Smooth muscle cell (in vitro differentiated cells): ENCODE measurements at regions not wholly inside any gene's neighbourhood (a gene's known extent, or its start where the extent isn't known, plus 50 kb on each side); places are given as distances from the start of the nearest gene placed in this dataset.

ENCODE experiments used
- DNase-seq: peaks from one replicate; lab custom pipeline; 2025; ENCODE audit not compliant: unreplicated experiment; lab: John Stamatoyannopoulos, UW
- H2AFZ ChIP-seq: fragments of 200-600 bp; sonication (generic); 2 replicates; pipeline ENCODE4 v1.6.0; 2016; ENCODE audit warnings: antibody characterized with exemption, low read depth, mild to moderate bottlenecking
- H3F3A ChIP-seq: fragments of 200-600 bp; sonication (generic); 2 replicates; pipeline ENCODE4 v1.6.0; 2017; ENCODE audit warnings: antibody characterized with exemption, low read depth
- H3K27ac ChIP-seq: fragments of 200-600 bp; sonication (generic); 2 replicates; pipeline ENCODE4 v1.5.1; 2016; ENCODE audit warnings: low read depth, mild to moderate bottlenecking
- H3K27me3 ChIP-seq: fragments of 200-600 bp; sonication (generic); 2 replicates; pipeline ENCODE4 v1.6.1; 2016; ENCODE audit warnings: low read depth, mild to moderate bottlenecking
- H3K36me3 ChIP-seq: fragments of 200-600 bp; sonication (generic); 2 replicates; pipeline ENCODE4 v1.5.1; 2016; ENCODE audit warnings: low read depth
- H3K4me1 ChIP-seq: fragments of 200-600 bp; sonication (generic); 2 replicates; pipeline ENCODE4 v1.5.1; 2016; ENCODE audit warnings: low read depth
- H3K4me2 ChIP-seq: fragments of 200-600 bp; sonication (generic); 2 replicates; pipeline ENCODE4 v1.6.0; 2016; ENCODE audit warnings: mild to moderate bottlenecking
- H3K4me3 ChIP-seq: fragments of 200-600 bp; sonication (generic); 2 replicates; pipeline ENCODE4 v1.5.1; 2016; ENCODE audit warnings: mild to moderate bottlenecking
- H3K79me2 ChIP-seq: fragments of 200-600 bp; sonication (generic); 2 replicates; pipeline ENCODE4 v1.6.0; 2016; ENCODE audit warnings: low read depth, mild to moderate bottlenecking
- H3K9ac ChIP-seq: fragments of 200-600 bp; sonication (generic); 2 replicates; pipeline ENCODE4 v1.6.0; 2016; ENCODE audit warnings: low read depth
- H3K9me3 ChIP-seq: fragments of 200-600 bp; sonication (generic); replicated peaks from 2 replicates; pipeline ENCODE4 v1.5.1; 2016; ENCODE audit warnings: low read depth
- H4K20me1 ChIP-seq: fragments of 200-600 bp; sonication (generic); 2 replicates; pipeline ENCODE4 v1.6.0; 2016; ENCODE audit warnings: low read depth
- CTCF ChIP-seq: fragments of 200-600 bp; sonication (generic); IDR thresholded peaks from 2 replicates; pipeline ENCODE4 v1.5.1; 2017; ENCODE audit warnings: borderline replicate concordance, mild to moderate bottlenecking, antibody characterized with exemption; ENCODE audit not compliant: insufficient read depth, poor library complexity, severe bottlenecking
- WGBS: methylation state at CpG from one replicate; pipeline ENCODE4 v1.1.7; 2016; ENCODE audit warnings: low lambda C conversion rate; 5-methylcytosine and 5-hydroxymethylcytosine counted together

GRCh38 chr4:28976369-28976768 lies 1743.8 kb upstream of the PCDH7 start:
- DNase-seq, result no peak
- WGBS, result 86% methylated on average over 1 of the region's 1 CpG
- H3K4me1 ChIP-seq, result no peaks in the 10 kb centered on the region

GRCh38 chr4:29002151-29002550 lies 1718.0 kb upstream of the PCDH7 start:
- Histone ChIP-seq H3K9me3 (no peaks in the 10 kb centered on the region), H4K20me1 (no peaks in the 10 kb centered on the region), H3K4me2 (no peak overlapping the region), H3K36me3 (no peaks in the 10 kb centered on the region), H3K4me1 (peaks cover 5% of the 10 kb centered on the region), H3K79me2 (no peaks in the 10 kb centered on the region), H3K9ac (no peak overlapping the region), H3K27ac (no peak overlapping the region), H3K27me3 (no peaks in the 10 kb centered on the region), H2AFZ (no peak overlapping the region), H3F3A (no peaks in the 10 kb centered on the region), H3K4me3 (no peak overlapping the region)
- TF ChIP-seq CTCF, result no peak
- no peak for DNase-seq

More at GRCh38 chr4:28976369-28976768, 1743.8 kb upstream of the PCDH7 start:
- H3F3A ChIP-seq, result no peaks in the 10 kb centered on the region
- no peak for TF ChIP-seq CTCF
- no peak overlapping the region for H3K4me3 ChIP-seq
- no peaks in the 10 kb centered on the region for H4K20me1 ChIP-seq
- no peak overlapping the region for H2AFZ ChIP-seq
- H3K79me2 ChIP-seq, result no peaks in the 10 kb centered on the region
- no peak overlapping the region for H3K9ac ChIP-seq
- H3K9me3 ChIP-seq, result no peaks in the 10 kb centered on the region
- no peaks in the 10 kb centered on the region for H3K36me3 ChIP-seq
- no peak overlapping the region for H3K4me2 ChIP-seq
- H3K27me3 ChIP-seq, result no peaks in the 10 kb centered on the region
- H3K27ac ChIP-seq, result no peak overlapping the region

GRCh38 chr4:29005838-29006237 lies 1714.3 kb upstream of the PCDH7 start:
- Histone ChIP-seq H3F3A (no peaks in the 10 kb centered on the region), H4K20me1 (no peaks in the 10 kb centered on the region), H3K9ac (no peak overlapping the region), H3K4me1 (peaks cover 5% of the 10 kb centered on the region), H3K79me2 (no peaks in the 10 kb centered on the region), H2AFZ (no peak overlapping the region), H3K4me2 (no peak overlapping the region), H3K27me3 (no peaks in the 10 kb centered on the region), H3K36me3 (no peaks in the 10 kb centered on the region), H3K9me3 (no peaks in the 10 kb centered on the region), H3K27ac (no peak overlapping the region), H3K4me3 (no peak overlapping the region)
- WGBS, result 68% methylated on average over 4 of the region's 4 CpGs
- no peak for TF ChIP-seq CTCF
- DNase-seq, result no peak

- Histone ChIP-seq H3K27me3 (no peaks in the 10 kb centered on the region), H3F3A (no peaks in the 10 kb centered on the region), H3K36me3 (no peaks in the 10 kb centered on the region), H3K79me2 (no peaks in the 10 kb centered on the region), H3K4me1 (no peaks in the 10 kb centered on the region), H3K27ac (no peak overlapping the region), H2AFZ (no peak overlapping the region), H3K4me3 (no peak overlapping the region), H4K20me1 (no peaks in the 10 kb centered on the region), H3K4me2 (no peak overlapping the region), H3K9me3 (peaks cover 5% of the 10 kb centered on the region), H3K9ac (no peak overlapping the region)
- 72% methylated on average over 5 of the region's 5 CpGs for WGBS
- no peak for TF ChIP-seq CTCF
- DNase-seq, result no peak
Measured at GRCh38 chr4:29009908-29010307, 1710.3 kb upstream of the PCDH7 start.
